Neural cell (in vitro differentiated cells): ENCODE measurements at regions not wholly inside any gene's neighbourhood (a gene's known extent, or its start where the extent isn't known, plus 50 kb on each side); places are given as distances from the start of the nearest gene placed in this dataset.

ENCODE experiments used
- H2AFZ ChIP-seq: fragments of 200-600, 300-800 bp; sonication (generic), shearing (Covaris generic); 2 replicates; pipeline ENCODE4 v1.6.0; 2014; ENCODE audit warnings: low read depth, mild to moderate bottlenecking, antibody characterized with exemption, low read length, moderate library complexity
- H3F3A ChIP-seq: fragments of 200-600 bp; shearing (Covaris generic); 2 replicates; pipeline ENCODE4 v1.6.1; 2016; ENCODE audit warnings: mild to moderate bottlenecking, moderate library complexity, mixed read lengths, antibody characterized with exemption, low read length; ENCODE audit not compliant: insufficient read depth, poor library complexity, severe bottlenecking
- H3K27ac ChIP-seq: fragments of 200-600, 300-800 bp; sonication (generic), shearing (Covaris generic); 2 replicates; pipeline ENCODE4 v1.5.1; 2014; ENCODE audit warnings: mild to moderate bottlenecking, low read length, moderate library complexity
- H3K27me3 ChIP-seq: fragments of 300-800, 200-600 bp; sonication (generic), shearing (Covaris generic); 2 replicates; pipeline ENCODE4 v1.6.0; 2014; ENCODE audit warnings: mild to moderate bottlenecking, low read depth, low read length, moderate library complexity; ENCODE audit not compliant: insufficient read depth
- H3K36me3 ChIP-seq: fragments of 300-800, 200-600 bp; sonication (generic), shearing (Covaris generic); 2 replicates; pipeline ENCODE4 v1.5.1; 2014; ENCODE audit warnings: mild to moderate bottlenecking, antibody characterized with exemption, low read length, moderate library complexity; ENCODE audit not compliant: insufficient read depth
- H3K4me2 ChIP-seq: fragments of 300-800, 200-600 bp; sonication (generic), shearing (Covaris generic); 2 replicates; pipeline ENCODE4 v1.6.0; 2014; ENCODE audit warnings: mild to moderate bottlenecking, low read length
- H3K4me3 ChIP-seq: fragments of 300-800, 200-600 bp; sonication (generic), shearing (Covaris generic); 2 replicates; pipeline ENCODE4 v1.5.1; 2014; ENCODE audit warnings: mild to moderate bottlenecking, low read length, moderate library complexity
- H3K79me2 ChIP-seq: fragments of 200-600 bp; shearing (Covaris generic); replicated peaks from 2 replicates; pipeline ENCODE4 v1.6.0; 2014; ENCODE audit warnings: mild to moderate bottlenecking, low read length, moderate library complexity; ENCODE audit not compliant: insufficient read depth
- H3K9ac ChIP-seq: fragments of 300-800, 200-600 bp; sonication (generic), shearing (Covaris generic); 2 replicates; pipeline ENCODE4 v1.6.1; 2016; ENCODE audit warnings: mild to moderate bottlenecking, low read length, mixed read lengths
- H3K9me2 ChIP-seq: fragments of 200-600 bp; shearing (Covaris generic); 2 replicates; pipeline ENCODE4 v1.6.1; 2016; ENCODE audit warnings: mild to moderate bottlenecking, low read length, mixed read lengths; ENCODE audit not compliant: insufficient read depth
- H3K9me3 ChIP-seq: fragments of 200-600, 300-800 bp; sonication (generic), shearing (Covaris generic); 2 replicates; pipeline ENCODE4 v1.6.1; 2016; ENCODE audit warnings: mild to moderate bottlenecking, mixed run types, low read length, moderate library complexity, mixed read lengths
- H4K20me1 ChIP-seq: fragments of 200-600 bp; shearing (Covaris generic); 2 replicates; pipeline ENCODE4 v1.6.1; 2016; ENCODE audit warnings: mild to moderate bottlenecking, mixed run types; ENCODE audit not compliant: insufficient read depth
- EP300 ChIP-seq: fragments of 450-650 bp; conservative IDR thresholded peaks from 2 replicates; pipeline ENCODE4 v1.6.1; 2014; ENCODE audit warnings: antibody characterized with exemption, mild to moderate bottlenecking, moderate library complexity; ENCODE audit not compliant: poor library complexity, severe bottlenecking
- EZH2 ChIP-seq: fragments of 200-600, 300-800 bp; shearing (Covaris generic), sonication (generic); IDR thresholded peaks from 2 replicates; pipeline ENCODE4 v1.6.1; 2014; ENCODE audit warnings: antibody characterized with exemption, low read length, borderline replicate concordance, mild to moderate bottlenecking; ENCODE audit not compliant: insufficient read depth, poor library complexity, severe bottlenecking
- MXI1 ChIP-seq: fragments of 450-650 bp; conservative IDR thresholded peaks from 2 replicates; pipeline ENCODE4 v1.6.1; 2014; ENCODE audit warnings: antibody characterized with exemption, mild to moderate bottlenecking; ENCODE audit not compliant: poor library complexity, severe bottlenecking
- POLR2AphosphoS5 ChIP-seq: IDR thresholded peaks from 2 replicates; pipeline ENCODE4 v1.6.1; 2012
- RAD21 ChIP-seq: fragments of 450-650 bp; conservative IDR thresholded peaks from 2 replicates; pipeline ENCODE4 v1.6.1; 2014; ENCODE audit warnings: antibody characterized with exemption, mild to moderate bottlenecking, moderate library complexity
- SMC3 ChIP-seq: fragments of 450-650 bp; conservative IDR thresholded peaks from 2 replicates; pipeline ENCODE4 v1.6.1; 2014; ENCODE audit warnings: antibody characterized with exemption, mild to moderate bottlenecking, moderate library complexity; ENCODE audit not compliant: poor library complexity
- TAF1 ChIP-seq: IDR thresholded peaks from 2 replicates; pipeline ENCODE4 v1.6.1; 2012; ENCODE audit warnings: low read depth
- TF ChIP-seq, protein P1 (sequence below): fragments of 450-650 bp; IDR thresholded peaks from 2 replicates; pipeline ENCODE4 v1.5.1; 2014; ENCODE audit warnings: antibody characterized with exemption, mild to moderate bottlenecking, moderate library complexity; ENCODE audit not compliant: poor library complexity, severe bottlenecking
- TF ChIP-seq, protein P2 (sequence below): IDR thresholded peaks from 2 replicates; pipeline ENCODE4 v1.6.1; 2012; ENCODE audit warnings: borderline replicate concordance

DNA sequence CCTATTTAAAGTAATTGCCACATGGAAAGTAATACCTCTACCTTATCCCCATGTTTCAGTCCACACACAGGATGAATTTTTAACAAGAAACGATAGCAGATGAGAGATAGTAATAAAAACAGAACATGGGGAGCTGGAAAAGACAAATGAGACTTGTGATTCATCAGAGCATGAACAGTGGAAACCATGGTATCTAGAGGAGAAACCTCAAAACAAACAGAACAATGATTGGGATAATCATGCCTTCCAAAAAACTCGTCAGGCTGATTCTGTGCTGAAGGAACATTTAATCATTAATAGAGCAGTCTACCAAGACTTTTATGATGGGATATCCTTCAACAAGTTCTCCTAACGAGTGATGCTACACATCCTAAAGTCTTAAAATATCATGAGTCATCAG is 1390.7 kb downstream of the FSCB start:
- Histone ChIP-seq H3K4me2 (no peak overlapping the region), H4K20me1 (no peaks in the 10 kb centered on the region), H3K9me3 (no peaks in the 10 kb centered on the region), H3K36me3 (no peaks in the 10 kb centered on the region), H3K79me2 (no peaks in the 10 kb centered on the region), H3F3A (no peaks in the 10 kb centered on the region), H3K4me3 (no peak overlapping the region), H2AFZ (no peak overlapping the region), H3K9ac (no peak overlapping the region), H3K27me3 (no peaks in the 10 kb centered on the region), H3K27ac (no peak overlapping the region), H3K9me2 (no peaks in the 10 kb centered on the region)
- TF ChIP-seq TAF1 (no peak), EP300 (no peak), RAD21 (no peak), EZH2 (no peak), MXI1 (no peak), SMC3 (no peak), POLR2AphosphoS5 (no peak)
- TF ChIP-seq, protein P1, sequence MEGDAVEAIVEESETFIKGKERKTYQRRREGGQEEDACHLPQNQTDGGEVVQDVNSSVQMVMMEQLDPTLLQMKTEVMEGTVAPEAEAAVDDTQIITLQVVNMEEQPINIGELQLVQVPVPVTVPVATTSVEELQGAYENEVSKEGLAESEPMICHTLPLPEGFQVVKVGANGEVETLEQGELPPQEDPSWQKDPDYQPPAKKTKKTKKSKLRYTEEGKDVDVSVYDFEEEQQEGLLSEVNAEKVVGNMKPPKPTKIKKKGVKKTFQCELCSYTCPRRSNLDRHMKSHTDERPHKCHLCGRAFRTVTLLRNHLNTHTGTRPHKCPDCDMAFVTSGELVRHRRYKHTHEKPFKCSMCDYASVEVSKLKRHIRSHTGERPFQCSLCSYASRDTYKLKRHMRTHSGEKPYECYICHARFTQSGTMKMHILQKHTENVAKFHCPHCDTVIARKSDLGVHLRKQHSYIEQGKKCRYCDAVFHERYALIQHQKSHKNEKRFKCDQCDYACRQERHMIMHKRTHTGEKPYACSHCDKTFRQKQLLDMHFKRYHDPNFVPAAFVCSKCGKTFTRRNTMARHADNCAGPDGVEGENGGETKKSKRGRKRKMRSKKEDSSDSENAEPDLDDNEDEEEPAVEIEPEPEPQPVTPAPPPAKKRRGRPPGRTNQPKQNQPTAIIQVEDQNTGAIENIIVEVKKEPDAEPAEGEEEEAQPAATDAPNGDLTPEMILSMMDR, result no peak
- TF ChIP-seq, protein P2, sequence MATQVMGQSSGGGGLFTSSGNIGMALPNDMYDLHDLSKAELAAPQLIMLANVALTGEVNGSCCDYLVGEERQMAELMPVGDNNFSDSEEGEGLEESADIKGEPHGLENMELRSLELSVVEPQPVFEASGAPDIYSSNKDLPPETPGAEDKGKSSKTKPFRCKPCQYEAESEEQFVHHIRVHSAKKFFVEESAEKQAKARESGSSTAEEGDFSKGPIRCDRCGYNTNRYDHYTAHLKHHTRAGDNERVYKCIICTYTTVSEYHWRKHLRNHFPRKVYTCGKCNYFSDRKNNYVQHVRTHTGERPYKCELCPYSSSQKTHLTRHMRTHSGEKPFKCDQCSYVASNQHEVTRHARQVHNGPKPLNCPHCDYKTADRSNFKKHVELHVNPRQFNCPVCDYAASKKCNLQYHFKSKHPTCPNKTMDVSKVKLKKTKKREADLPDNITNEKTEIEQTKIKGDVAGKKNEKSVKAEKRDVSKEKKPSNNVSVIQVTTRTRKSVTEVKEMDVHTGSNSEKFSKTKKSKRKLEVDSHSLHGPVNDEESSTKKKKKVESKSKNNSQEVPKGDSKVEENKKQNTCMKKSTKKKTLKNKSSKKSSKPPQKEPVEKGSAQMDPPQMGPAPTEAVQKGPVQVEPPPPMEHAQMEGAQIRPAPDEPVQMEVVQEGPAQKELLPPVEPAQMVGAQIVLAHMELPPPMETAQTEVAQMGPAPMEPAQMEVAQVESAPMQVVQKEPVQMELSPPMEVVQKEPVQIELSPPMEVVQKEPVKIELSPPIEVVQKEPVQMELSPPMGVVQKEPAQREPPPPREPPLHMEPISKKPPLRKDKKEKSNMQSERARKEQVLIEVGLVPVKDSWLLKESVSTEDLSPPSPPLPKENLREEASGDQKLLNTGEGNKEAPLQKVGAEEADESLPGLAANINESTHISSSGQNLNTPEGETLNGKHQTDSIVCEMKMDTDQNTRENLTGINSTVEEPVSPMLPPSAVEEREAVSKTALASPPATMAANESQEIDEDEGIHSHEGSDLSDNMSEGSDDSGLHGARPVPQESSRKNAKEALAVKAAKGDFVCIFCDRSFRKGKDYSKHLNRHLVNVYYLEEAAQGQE, result no peak

DNA sequence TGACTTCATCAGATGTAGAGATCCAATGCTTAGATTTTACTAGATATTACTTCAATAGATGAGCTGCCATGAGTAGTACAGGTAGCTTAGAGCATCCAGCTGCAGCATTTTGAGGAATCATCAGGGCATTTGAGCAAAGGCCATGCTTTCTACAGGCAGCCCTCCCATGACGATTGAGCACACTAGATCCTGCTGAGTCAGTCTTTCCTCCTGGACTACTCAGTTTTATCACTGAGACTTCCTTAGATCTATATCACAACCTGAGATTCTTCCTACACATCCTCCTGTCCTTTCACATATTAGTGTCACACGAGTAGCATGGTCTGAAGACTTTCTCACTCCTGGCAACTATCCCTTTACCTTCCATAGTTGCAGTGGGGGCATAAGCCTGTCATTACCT is 1401.8 kb downstream of the FSCB start:
- TF ChIP-seq EZH2, result no peak
- TF ChIP-seq RAD21, result no peak
- no peak for TF ChIP-seq TAF1
- TF ChIP-seq EP300, result no peak
- TF ChIP-seq, protein P1, result no peak
- TF ChIP-seq MXI1, result no peak
- no peak overlapping the region for H3K9ac ChIP-seq

More for the DNA sequence above, 1401.8 kb downstream of the FSCB start:
- Histone ChIP-seq H2AFZ (no peak overlapping the region), H4K20me1 (no peaks in the 10 kb centered on the region), H3K36me3 (no peaks in the 10 kb centered on the region), H3K27me3 (no peaks in the 10 kb centered on the region), H3K27ac (no peak overlapping the region), H3F3A (no peaks in the 10 kb centered on the region), H3K9me3 (no peaks in the 10 kb centered on the region), H3K79me2 (no peaks in the 10 kb centered on the region), H3K4me2 (no peak overlapping the region), H3K9me2 (no peaks in the 10 kb centered on the region), H3K4me3 (no peak overlapping the region)
